ENCODE measurements at regions not wholly inside any gene's neighbourhood (a gene's known extent, or its start where the extent isn't known, plus 50 kb on each side); places are given as distances from the start of the nearest gene placed in this dataset.

DNA sequence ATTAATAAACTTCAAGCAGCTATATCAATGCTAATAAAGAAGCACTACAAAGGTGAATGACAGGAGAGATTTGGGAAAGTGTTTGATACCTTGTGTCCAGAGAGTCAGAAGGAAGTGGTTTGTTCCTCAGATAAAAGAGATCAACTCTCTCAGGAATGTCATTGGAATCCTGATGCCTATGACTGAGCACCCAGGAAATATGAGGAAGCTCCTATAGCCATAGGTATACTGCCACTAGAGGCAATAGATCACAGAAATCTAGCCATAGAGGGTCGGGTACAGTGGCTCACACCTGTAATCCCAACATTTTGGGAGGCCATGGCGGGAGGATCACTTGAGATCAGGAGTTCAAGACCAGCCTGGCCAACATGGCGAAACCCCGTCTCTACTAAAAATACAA lies 612.6 kb downstream of the DACH1 start:
- no peak overlapping the region for H3K4me3 ChIP-seq
- no peak for ATAC-seq
- DNase-seq, result no peak
- H3K9me3 ChIP-seq, result no peaks in the 10 kb centered on the region
- 80 to 87% methylated on average over 4 of the region's 4 CpGs for WGBS, 2 donors
- H3K27ac ChIP-seq, result no peak overlapping the region
- TF ChIP-seq POLR2A (IDR thresholded peaks at IDR 0.05), result no peak
- TF ChIP-seq, protein P1, sequence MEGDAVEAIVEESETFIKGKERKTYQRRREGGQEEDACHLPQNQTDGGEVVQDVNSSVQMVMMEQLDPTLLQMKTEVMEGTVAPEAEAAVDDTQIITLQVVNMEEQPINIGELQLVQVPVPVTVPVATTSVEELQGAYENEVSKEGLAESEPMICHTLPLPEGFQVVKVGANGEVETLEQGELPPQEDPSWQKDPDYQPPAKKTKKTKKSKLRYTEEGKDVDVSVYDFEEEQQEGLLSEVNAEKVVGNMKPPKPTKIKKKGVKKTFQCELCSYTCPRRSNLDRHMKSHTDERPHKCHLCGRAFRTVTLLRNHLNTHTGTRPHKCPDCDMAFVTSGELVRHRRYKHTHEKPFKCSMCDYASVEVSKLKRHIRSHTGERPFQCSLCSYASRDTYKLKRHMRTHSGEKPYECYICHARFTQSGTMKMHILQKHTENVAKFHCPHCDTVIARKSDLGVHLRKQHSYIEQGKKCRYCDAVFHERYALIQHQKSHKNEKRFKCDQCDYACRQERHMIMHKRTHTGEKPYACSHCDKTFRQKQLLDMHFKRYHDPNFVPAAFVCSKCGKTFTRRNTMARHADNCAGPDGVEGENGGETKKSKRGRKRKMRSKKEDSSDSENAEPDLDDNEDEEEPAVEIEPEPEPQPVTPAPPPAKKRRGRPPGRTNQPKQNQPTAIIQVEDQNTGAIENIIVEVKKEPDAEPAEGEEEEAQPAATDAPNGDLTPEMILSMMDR (IDR thresholded peaks at IDR 0.05), result no peak
- H3K4me1 ChIP-seq, result no peaks in the 10 kb centered on the region
- H3K27me3 ChIP-seq, result no peaks in the 10 kb centered on the region
- no peaks in the 10 kb centered on the region for H3K36me3 ChIP-seq (replicated peaks in 1 of 2; ENCODE audit: insufficient read depth in 1 of 2, low read depth in 2 of 2)
- intact Hi-C loops (cut with DNase I), result no loop called here

DNA sequence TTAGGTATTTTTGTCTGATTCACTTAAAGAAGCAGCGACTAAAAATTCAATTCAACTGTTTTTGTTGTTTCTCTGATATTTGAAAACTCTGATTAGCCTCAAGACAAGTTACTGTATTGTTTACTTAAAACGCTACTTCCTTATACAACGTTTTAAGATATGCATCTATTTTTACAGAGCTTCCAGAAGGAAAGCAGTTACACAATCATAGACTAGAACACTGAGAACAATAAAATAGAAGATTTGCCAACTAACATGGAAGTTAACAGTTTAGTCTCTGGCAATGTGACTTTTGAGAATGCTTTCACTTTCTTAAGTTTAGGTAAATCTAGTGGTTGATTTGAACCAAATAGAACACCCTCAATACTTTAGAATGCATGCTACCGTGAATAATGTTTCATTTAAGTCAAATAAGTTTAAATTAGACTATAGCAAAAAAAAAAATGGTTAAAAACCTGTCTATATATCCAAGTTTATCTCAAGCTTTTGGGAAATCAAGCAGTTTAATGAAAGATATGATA lies 614.8 kb downstream of the DACH1 start:
- Histone ChIP-seq H3K27ac (no peak overlapping the region), H3K4me3 (no peak overlapping the region), H3K4me1 (no peaks in the 10 kb centered on the region), H3K9me3 (no peaks in the 10 kb centered on the region), H3K36me3 (replicated peaks in 1 of 2; ENCODE audit: insufficient read depth in 1 of 2, low read depth in 2 of 2) (no peaks in the 10 kb centered on the region), H3K27me3 (no peaks in the 10 kb centered on the region)
- no peak for TF ChIP-seq POLR2A (IDR thresholded peaks at IDR 0.05)
- TF ChIP-seq, protein P1 (IDR thresholded peaks at IDR 0.05), result no peak
- 19 to 43% methylated on average over 4 of the region's 4 CpGs for WGBS, 2 donors
- intact Hi-C loops (cut with DNase I), result no loop called here
- ATAC-seq (no peak), DNase-seq (no peak)

DNA sequence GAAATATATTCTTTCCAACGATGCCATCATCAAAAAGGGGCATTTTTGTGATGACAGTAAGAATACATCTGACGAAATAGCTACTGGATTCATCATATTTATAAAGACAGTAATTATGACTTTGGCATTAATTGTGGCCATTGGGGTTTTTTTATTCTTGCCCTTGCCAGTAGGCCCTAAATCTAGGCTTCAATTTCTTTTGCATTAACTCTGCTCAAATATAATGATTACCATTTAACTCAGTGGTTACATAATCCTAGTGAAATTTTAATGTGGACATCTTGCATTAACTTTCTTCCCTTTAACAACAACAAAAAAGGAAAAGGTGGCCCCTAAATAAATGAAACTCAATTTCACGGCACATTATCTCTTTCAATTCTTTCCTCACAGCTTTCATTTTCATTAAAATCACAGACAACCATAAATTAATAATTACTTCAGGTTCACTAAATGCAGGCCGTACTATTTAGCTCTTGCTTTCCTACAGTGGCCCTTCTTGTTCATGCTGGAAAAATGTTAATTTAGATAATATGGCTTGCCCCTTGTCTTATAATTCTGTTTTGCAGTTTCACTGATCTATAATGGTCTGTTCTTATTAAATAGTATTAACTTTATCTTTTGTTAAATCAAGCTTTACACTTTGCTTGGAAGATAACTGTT lies 615.6 kb downstream of the DACH1 start:
- Histone ChIP-seq H3K27me3 (no peaks in the 10 kb centered on the region), H3K27ac (no peak overlapping the region), H3K4me3 (no peak overlapping the region), H3K4me1 (no peaks in the 10 kb centered on the region), H3K9me3 (no peaks in the 10 kb centered on the region), H3K36me3 (replicated peaks in 1 of 2; ENCODE audit: insufficient read depth in 1 of 2, low read depth in 2 of 2) (no peaks in the 10 kb centered on the region)
- TF ChIP-seq, protein P1 (IDR thresholded peaks at IDR 0.05), result no peak
- no peak for TF ChIP-seq POLR2A (IDR thresholded peaks at IDR 0.05)
- intact Hi-C loops (cut with DNase I), result no loop called here
- ATAC-seq (no peak), DNase-seq (no peak)
- 64% methylated on average over 4 of the region's 4 CpGs for WGBS, 2 donors

DNA sequence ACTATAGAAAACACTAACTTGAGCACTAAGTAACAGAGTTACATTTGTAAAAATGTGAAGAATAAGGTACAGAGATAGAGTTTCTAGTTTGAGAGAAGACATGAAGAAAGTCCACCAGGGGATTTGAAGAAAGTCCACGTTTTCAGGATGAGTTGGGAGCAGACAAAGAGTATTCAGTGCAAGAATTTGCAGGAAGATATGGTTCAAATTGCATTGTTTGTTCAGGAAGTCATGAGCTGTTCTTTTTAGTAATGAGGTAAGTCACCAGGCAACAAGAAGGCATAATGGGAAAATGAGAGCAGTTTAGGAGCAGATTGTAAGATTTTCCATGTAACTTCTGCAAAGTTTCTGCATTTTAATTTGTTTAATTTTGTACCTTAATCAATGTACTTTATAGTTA lies 618.0 kb downstream of the DACH1 start:
- Histone ChIP-seq H3K27me3 (no peaks in the 10 kb centered on the region), H3K9me3 (no peaks in the 10 kb centered on the region), H3K27ac (no peak overlapping the region), H3K36me3 (replicated peaks in 1 of 2; ENCODE audit: insufficient read depth in 1 of 2, low read depth in 2 of 2) (no peaks in the 10 kb centered on the region), H3K4me3 (no peak overlapping the region), H3K4me1 (no peaks in the 10 kb centered on the region)
- no peak for TF ChIP-seq POLR2A (IDR thresholded peaks at IDR 0.05)
- TF ChIP-seq, protein P1 (IDR thresholded peaks at IDR 0.05), result no peak
- intact Hi-C loops (cut with DNase I), result no loop called here
- ATAC-seq, result no peak
- WGBS, 2 donors, result 23 to 38% methylated on average over 1 of the region's 1 CpG
- DNase-seq, result no peak

DNA sequence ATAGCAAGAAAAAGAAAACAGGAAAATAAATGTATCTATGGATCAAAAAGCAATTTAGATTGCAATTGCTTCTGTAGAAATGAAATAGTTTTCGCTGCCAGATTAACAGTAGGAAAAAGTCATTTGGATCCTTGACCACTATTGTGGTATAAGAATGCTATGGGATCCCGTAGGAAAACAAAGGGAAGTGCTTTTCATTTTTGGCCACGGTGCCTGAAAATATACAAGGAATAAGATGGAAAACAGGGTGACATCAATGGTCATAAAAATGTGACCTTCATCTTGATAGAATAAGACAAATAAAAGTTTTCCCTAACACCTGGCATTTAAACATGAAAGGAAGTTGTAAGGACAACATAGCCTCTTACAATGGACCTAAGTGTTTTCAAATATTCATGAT lies 622.8 kb downstream of the DACH1 start:
- Histone ChIP-seq H3K4me1 (no peaks in the 10 kb centered on the region), H3K4me3 (no peak overlapping the region), H3K27me3 (no peaks in the 10 kb centered on the region), H3K27ac (no peak overlapping the region), H3K9me3 (no peaks in the 10 kb centered on the region), H3K36me3 (replicated peaks in 1 of 2; ENCODE audit: insufficient read depth in 1 of 2, low read depth in 2 of 2) (no peaks in the 10 kb centered on the region)
- intact Hi-C loops (cut with DNase I), result no loop called here
- 68% methylated on average over 3 of the region's 3 CpGs for WGBS, 2 donors
- no peak for ATAC-seq
- no peak for DNase-seq
- TF ChIP-seq, protein P1 (IDR thresholded peaks at IDR 0.05), result no peak
- TF ChIP-seq POLR2A (IDR thresholded peaks at IDR 0.05), result no peak
